Activated naive CD4-positive, alpha-beta T cell treated with anti-CD3 and anti-CD28 coated beads, Interleukin-2, amount 50 U/mL, for 16 hours (primary cell): ENCODE measurements at regions not wholly inside any gene's neighbourhood (a gene's known extent, or its start where the extent isn't known, plus 50 kb on each side); places are given as distances from the start of the nearest gene placed in this dataset.

Experiments used
- DNase-seq: peaks from one replicate; pipeline ENCODE4 v3.0.0-alpha.2; 2020

- DNase-seq: no peak
These were observed 233.0 kb upstream of the MKLN1 start for GRCh38 chr7:131094685-131095084.

- DNase-seq: no peak
These were observed 232.3 kb upstream of the MKLN1 start for GRCh38 chr7:131095346-131095745.

GRCh38 chr7:131096267-131096927, 231.3 kb upstream of the MKLN1 start:
- DNase-seq: no peak

GRCh38 chr7:131097662-131098376, 229.9 kb upstream of the MKLN1 start:
- DNase-seq: no peak

- DNase-seq: no peak
These were observed 229.1 kb upstream of the MKLN1 start for GRCh38 chr7:131098527-131098926.

- no peak for DNase-seq
These were observed 227.2 kb upstream of the MKLN1 start for GRCh38 chr7:131100357-131101054.

- no peak for DNase-seq
These were observed 223.7 kb upstream of the MKLN1 start for GRCh38 chr7:131103997-131104396.

GRCh38 chr7:131104596-131105293, 222.9 kb upstream of the MKLN1 start:
- DNase-seq: no peak

GRCh38 chr7:131105294-131105798, 222.3 kb upstream of the MKLN1 start:
- DNase-seq: no peak

GRCh38 chr7:131105799-131106680, 221.6 kb upstream of the MKLN1 start:
- DNase-seq: peak; percentile 81

- DNase-seq: peak; percentile 66
These were observed 220.9 kb upstream of the MKLN1 start for GRCh38 chr7:131106681-131107336.

- peak; percentile 83 for DNase-seq
These were observed 220.1 kb upstream of the MKLN1 start for GRCh38 chr7:131107337-131108211.

- DNase-seq: no peak
These were observed 219.3 kb upstream of the MKLN1 start for GRCh38 chr7:131108212-131108940.

GRCh38 chr7:131109011-131109758, 218.5 kb upstream of the MKLN1 start:
- no peak for DNase-seq

GRCh38 chr7:131109759-131110296, 217.8 kb upstream of the MKLN1 start:
- DNase-seq: peak; percentile 73

- no peak for DNase-seq
These were observed 217.2 kb upstream of the MKLN1 start for GRCh38 chr7:131110297-131111080.

GRCh38 chr7:131111081-131111576, 216.5 kb upstream of the MKLN1 start:
- DNase-seq: no peak

- no peak for DNase-seq
These were observed 215.9 kb upstream of the MKLN1 start for GRCh38 chr7:131111792-131112191.
